Ascending aorta (tissue), 2 donors: ENCODE measurements at regions not wholly inside any gene's neighbourhood (a gene's known extent, or its start where the extent isn't known, plus 50 kb on each side); places are given as distances from the start of the nearest gene placed in this dataset.

Source experiments
- DNase-seq, 2 donors: peaks; one replicate each; pipeline ENCODE4 v3.0.0-alpha.2; 2019; ENCODE audit warnings: low spot score in 2 of 2
- H3K27ac ChIP-seq, 2 donors: fragments of 200-600 bp; sonication (generic); one replicate each; pipeline ENCODE4 v1.5.1; 2016 to 2017; ENCODE audit warnings: mild to moderate bottlenecking in 1 of 2
- H3K27me3 ChIP-seq: fragments of 200-600 bp; sonication (generic); one replicate; pipeline ENCODE4 v1.5.1; 2017
- H3K36me3 ChIP-seq, 2 donors: fragments of 200-600 bp; sonication (generic); one replicate each; pipeline ENCODE4 v1.5.1; 2016
- H3K4me1 ChIP-seq, 2 donors: fragments of 200-600 bp; sonication (generic); one replicate each; pipeline ENCODE4 v1.5.1; 2016 to 2017; ENCODE audit warnings: mild to moderate bottlenecking in 1 of 2
- H3K4me3 ChIP-seq, 2 donors: fragments of 200-600 bp; sonication (generic); one replicate each; pipeline ENCODE4 v1.5.1; 2016 to 2017; ENCODE audit warnings: mild to moderate bottlenecking in 1 of 2
- H3K9me3 ChIP-seq, 2 donors: fragments of 200-600 bp; sonication (generic); one replicate each; pipeline ENCODE4 v1.5.1; 2016
- intact Hi-C: fragments of 100-400 bp; cut with DNase I; formaldehyde crosslinking; loops from one replicate; pipeline ENCODE4 v1.15.1; 2023
- TF ChIP-seq, protein P1 (sequence below), 3 experiments: fragments of 200-600 bp in 2 of 3; fragments of 450-650 bp in 1 of 3; sonication (generic) in 2 of 3; IDR thresholded peaks; one replicate each; pipeline ENCODE4 v1.5.1; 2016 to 2019; ENCODE audit warnings: antibody characterized with exemption in 3 of 3, mild to moderate bottlenecking in 1 of 3, moderate library complexity in 1 of 3

DNA sequence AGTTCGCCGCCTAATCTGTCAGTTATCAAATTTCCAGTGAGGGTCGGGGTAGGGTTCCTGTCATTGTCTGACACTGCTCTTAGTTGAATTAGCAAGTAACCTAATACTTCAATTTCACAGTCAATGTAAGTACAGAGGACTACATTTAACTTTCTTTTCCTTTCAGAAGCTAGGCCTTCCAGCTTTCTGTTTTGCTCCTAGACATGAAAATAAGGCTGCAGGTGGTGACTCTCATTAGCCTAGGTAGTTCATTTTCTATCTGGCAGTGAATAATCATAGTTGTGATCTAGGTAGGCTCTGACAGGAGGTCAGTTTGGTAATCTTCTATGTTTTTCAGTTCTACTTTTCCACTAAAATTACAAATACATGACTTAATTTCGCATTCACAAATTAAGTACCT is 783.1 kb downstream of the MRPL39 start:
- H3K9me3 ChIP-seq = no peaks in the 10 kb centered on the region
- TF ChIP-seq, protein P1, sequence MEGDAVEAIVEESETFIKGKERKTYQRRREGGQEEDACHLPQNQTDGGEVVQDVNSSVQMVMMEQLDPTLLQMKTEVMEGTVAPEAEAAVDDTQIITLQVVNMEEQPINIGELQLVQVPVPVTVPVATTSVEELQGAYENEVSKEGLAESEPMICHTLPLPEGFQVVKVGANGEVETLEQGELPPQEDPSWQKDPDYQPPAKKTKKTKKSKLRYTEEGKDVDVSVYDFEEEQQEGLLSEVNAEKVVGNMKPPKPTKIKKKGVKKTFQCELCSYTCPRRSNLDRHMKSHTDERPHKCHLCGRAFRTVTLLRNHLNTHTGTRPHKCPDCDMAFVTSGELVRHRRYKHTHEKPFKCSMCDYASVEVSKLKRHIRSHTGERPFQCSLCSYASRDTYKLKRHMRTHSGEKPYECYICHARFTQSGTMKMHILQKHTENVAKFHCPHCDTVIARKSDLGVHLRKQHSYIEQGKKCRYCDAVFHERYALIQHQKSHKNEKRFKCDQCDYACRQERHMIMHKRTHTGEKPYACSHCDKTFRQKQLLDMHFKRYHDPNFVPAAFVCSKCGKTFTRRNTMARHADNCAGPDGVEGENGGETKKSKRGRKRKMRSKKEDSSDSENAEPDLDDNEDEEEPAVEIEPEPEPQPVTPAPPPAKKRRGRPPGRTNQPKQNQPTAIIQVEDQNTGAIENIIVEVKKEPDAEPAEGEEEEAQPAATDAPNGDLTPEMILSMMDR (IDR thresholded peaks at IDR 0.05) = no peak
- H3K4me3 ChIP-seq = no peak overlapping the region
- H3K36me3 ChIP-seq = no peaks in the 10 kb centered on the region
- no peaks in the 10 kb centered on the region for H3K27me3 ChIP-seq
- H3K4me1 ChIP-seq = no peaks in the 10 kb centered on the region
- no peak overlapping the region for H3K27ac ChIP-seq
- intact Hi-C loops = no loop called here
- DNase-seq = no peak

DNA sequence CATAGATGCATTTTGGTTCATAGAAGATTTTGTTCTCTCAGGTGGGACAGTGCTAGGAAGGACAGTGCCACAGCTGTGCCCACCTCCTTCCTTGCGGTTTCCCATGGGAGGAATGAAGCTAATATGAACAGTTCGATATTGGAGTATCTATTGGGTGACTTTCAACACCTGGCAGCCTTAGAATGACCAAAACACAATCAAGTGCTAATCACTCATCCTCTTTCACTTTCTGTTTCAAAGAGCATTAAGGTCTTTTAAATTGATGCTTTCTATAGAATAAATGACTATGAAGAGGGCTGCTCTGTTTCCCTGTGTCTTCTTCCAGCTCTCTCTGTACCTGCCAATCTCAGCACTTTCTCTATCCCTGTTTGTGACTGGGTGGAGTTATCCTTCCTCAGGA is 784.0 kb downstream of the MRPL39 start:
- TF ChIP-seq, protein P1 (IDR thresholded peaks at IDR 0.05) = no peak
- no peaks in the 10 kb centered on the region for H3K36me3 ChIP-seq
- intact Hi-C loops = no loop called here

DNA sequence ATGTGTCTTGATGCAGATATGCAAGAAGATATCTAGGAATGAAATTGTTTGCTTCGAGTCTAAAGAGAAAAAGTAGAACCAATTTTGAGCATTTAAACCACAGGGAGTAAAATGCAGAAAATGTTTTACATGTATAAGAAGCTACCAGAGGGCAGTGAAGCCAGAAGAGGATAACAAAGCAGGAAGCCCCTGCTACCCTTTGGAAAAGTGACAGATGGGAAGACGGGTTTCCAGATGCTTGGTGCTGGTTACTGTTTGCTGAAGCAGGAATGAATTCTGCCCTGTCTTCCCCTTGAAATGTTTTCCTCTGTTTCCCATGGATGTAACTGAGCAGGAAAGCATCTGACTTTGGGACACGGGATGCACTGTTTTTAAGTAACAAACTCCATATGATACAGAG is 822.2 kb downstream of the MRPL39 start:
- TF ChIP-seq, protein P1 (IDR thresholded peaks at IDR 0.05) = no peak
- H3K9me3 ChIP-seq = no peaks in the 10 kb centered on the region
- no peaks in the 10 kb centered on the region for H3K4me1 ChIP-seq
- no peak overlapping the region for H3K27ac ChIP-seq
- H3K36me3 ChIP-seq = no peaks in the 10 kb centered on the region
- no peak for DNase-seq
- intact Hi-C loops = no loop called here
- no peaks in the 10 kb centered on the region for H3K27me3 ChIP-seq
- no peak overlapping the region for H3K4me3 ChIP-seq

More for the DNA sequence above, 784.0 kb downstream of the MRPL39 start:
- Histone ChIP-seq H3K27me3 (no peaks in the 10 kb centered on the region), H3K9me3 (no peaks in the 10 kb centered on the region), H3K27ac (no peak overlapping the region), H3K4me1 (no peaks in the 10 kb centered on the region), H3K4me3 (no peak overlapping the region)
- DNase-seq = no peak

DNA sequence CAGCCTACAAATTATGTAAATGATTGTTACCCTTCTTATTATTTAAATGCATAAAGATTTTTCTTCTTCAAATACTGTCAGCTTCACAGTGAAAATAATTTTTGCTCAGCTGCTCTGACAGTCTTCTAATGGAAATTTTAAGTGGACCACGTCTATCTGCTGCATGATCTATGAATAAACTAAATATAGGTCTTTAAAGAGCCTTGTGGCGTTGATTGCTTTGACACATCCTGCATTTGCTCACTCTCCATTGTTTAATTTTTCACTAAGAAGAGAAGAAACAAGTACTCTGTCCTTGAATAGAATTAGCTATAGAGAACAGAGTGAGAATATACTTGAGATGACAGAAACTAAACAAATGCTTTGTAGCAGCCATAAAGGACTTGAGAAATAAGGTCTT is 826.1 kb downstream of the MRPL39 start:
- no peaks in the 10 kb centered on the region for H3K4me1 ChIP-seq
- no peak for DNase-seq
- TF ChIP-seq, protein P1 (IDR thresholded peaks at IDR 0.05) = no peak
- no peak overlapping the region for H3K4me3 ChIP-seq
- intact Hi-C loops = no loop called here
- no peaks in the 10 kb centered on the region for H3K36me3 ChIP-seq
- H3K27me3 ChIP-seq = no peaks in the 10 kb centered on the region
- no peak overlapping the region for H3K27ac ChIP-seq
- no peaks in the 10 kb centered on the region for H3K9me3 ChIP-seq

DNA sequence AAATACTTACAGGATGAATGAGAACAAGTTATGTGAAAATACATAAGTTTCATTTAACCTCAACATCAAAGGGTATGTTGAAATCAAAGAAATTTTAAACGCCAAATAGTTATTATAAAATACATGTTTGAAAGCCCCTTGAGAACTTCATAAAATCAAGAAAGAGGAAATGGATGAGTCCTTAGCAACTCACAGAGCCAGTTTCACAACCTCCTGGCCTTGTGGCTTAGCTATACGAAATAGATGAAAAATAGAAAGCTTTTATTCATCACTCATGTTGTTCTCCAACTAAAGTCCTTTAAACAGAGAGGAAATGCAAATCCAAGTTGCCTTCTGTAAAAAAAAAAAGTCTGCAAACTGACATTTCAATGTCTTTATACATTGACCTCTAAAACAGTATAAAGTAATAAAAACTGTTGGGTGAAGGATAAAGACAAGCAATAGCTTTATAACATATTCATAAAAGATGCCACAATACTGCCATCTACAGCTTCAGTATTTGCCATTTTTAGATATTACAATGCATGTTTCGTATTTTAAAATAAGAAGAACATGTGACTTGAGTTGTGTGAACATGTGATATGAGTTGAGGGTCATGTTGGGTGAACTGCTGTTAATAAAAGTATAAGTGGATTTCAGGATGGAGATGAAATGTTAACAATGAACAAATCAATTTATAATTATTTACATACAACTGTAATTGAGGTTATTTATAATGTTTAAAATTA is 847.8 kb downstream of the MRPL39 start:
- intact Hi-C loops = no loop called here
- Histone ChIP-seq H3K4me1 (no peaks in the 10 kb centered on the region), H3K36me3 (no peaks in the 10 kb centered on the region), H3K27me3 (no peaks in the 10 kb centered on the region), H3K4me3 (no peak overlapping the region), H3K9me3 (no peaks in the 10 kb centered on the region), H3K27ac (no peak overlapping the region)
- TF ChIP-seq, protein P1 (IDR thresholded peaks at IDR 0.05) = no peak
- DNase-seq = no peak

DNA sequence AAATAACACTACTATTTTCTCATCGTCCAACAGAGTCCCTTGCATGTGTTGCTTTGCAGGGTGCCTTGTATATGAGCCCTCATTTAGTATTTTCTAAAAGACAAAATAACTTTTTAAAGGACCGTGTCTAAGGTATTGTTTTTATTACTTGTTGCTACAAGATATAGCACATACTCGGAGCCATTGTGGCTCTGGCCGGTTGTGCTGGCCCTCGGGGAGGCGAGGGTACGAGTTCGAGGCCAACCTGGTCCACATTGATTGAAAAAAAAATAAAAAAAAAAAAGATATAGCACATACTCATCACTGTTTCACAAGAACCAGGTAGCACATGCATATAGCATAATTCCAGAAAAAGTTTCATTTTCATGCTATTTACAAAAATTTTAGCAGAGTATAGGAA is 869.2 kb downstream of the MRPL39 start:
- intact Hi-C loops = no loop called here
- no peaks in the 10 kb centered on the region for H3K36me3 ChIP-seq
- no peak for DNase-seq
- no peak overlapping the region for H3K4me3 ChIP-seq
- TF ChIP-seq, protein P1 (IDR thresholded peaks at IDR 0.05) = no peak
- H3K9me3 ChIP-seq = no peaks in the 10 kb centered on the region
- no peak overlapping the region for H3K27ac ChIP-seq
- no peaks in the 10 kb centered on the region for H3K4me1 ChIP-seq
- H3K27me3 ChIP-seq = no peaks in the 10 kb centered on the region
